ENCODE measurements at regions not wholly inside any gene's neighbourhood (a gene's known extent, or its start where the extent isn't known, plus 50 kb on each side); places are given as distances from the start of the nearest gene placed in this dataset.
"Not testable (repeated sequence)": the region's sequence is repeated elsewhere in the genome, so short reads cannot be mapped to it uniquely, and the experiment has no call there.

- H3K36me3 ChIP-seq, result no peaks in the 10 kb centered on the region
- peaks cover 8% of the 10 kb centered on the region for H3K27me3 ChIP-seq (ENCODE audit: insufficient read depth, low read depth, severe bottlenecking)
- no peaks in the 10 kb centered on the region for H3K9me3 ChIP-seq (ENCODE audit: severe bottlenecking)
- no peak overlapping the region for H3K27ac ChIP-seq
- H3K4me3 ChIP-seq (ENCODE audit: low read depth, low read length), result no peak overlapping the region
- TF ChIP-seq CTCF (IDR thresholded peaks at IDR 0.05; ENCODE audit: low read depth, low read length), result no peak
- DNase-seq, result no peak
These were observed 509.0 kb downstream of the KLHL13 start for GRCh38 chrX:117607561-117607960.

DNA sequence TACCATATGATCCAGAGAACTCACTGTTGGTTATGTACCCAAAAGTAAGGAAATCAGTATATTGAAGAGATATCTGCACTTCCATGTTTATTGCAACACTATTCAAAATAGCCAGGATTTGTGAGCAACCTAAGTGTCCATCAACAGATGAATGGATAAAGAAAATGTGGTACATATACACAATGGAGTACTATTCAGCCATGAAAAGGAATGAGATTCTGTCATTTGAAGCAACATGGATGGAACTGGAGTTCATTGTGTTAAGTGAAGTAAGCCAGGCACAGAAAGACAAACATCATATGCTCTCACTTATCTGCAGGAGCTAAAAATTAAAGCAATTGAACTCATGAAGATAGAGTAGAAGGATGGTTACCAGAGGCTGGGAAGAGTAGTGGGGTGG is 510.5 kb downstream of the KLHL13 start:
- not testable (repeated sequence) for H3K9me3 ChIP-seq (ENCODE audit: severe bottlenecking); H3K27ac ChIP-seq; H3K36me3 ChIP-seq; DNase-seq; H3K4me3 ChIP-seq (ENCODE audit: low read depth, low read length); H3K27me3 ChIP-seq (ENCODE audit: insufficient read depth, low read depth, severe bottlenecking)

DNA sequence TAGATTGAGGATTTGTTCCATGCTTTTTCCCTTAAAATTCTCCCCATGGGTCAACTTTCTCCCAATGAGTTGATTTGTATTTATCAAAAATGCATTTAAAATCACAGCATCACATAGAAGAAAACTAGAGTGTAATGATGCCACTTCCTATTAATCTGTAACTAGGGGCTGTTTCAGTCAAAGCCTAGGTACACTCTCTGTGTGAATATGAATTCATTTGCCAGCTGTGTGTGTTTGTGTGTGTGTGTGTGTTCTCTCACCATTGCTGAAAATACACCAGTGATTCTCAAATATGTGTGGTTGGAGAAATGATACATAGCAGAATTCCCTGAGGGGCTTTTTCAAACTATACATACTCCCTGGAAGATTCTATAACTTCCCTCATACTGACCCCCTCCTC is 546.5 kb downstream of the KLHL13 start:
- no peaks in the 10 kb centered on the region for H3K27me3 ChIP-seq (ENCODE audit: insufficient read depth, low read depth, severe bottlenecking)
- no peaks in the 10 kb centered on the region for H3K36me3 ChIP-seq
- H3K27ac ChIP-seq, result no peak overlapping the region
- no peak for DNase-seq
- TF ChIP-seq CTCF (IDR thresholded peaks at IDR 0.05; ENCODE audit: low read depth, low read length), result no peak
- H3K9me3 ChIP-seq (ENCODE audit: severe bottlenecking), result no peaks in the 10 kb centered on the region
- H3K4me3 ChIP-seq (ENCODE audit: low read depth, low read length), result no peak overlapping the region

GRCh38 chrX:117568238-117568637 is 548.4 kb downstream of the KLHL13 start:
- no peaks in the 10 kb centered on the region for H3K36me3 ChIP-seq
- no peak overlapping the region for H3K27ac ChIP-seq
- H3K4me3 ChIP-seq (ENCODE audit: low read depth, low read length), result no peak overlapping the region
- DNase-seq, result no peak
- no peaks in the 10 kb centered on the region for H3K27me3 ChIP-seq (ENCODE audit: insufficient read depth, low read depth, severe bottlenecking)
- H3K9me3 ChIP-seq (ENCODE audit: severe bottlenecking), result no peaks in the 10 kb centered on the region
- TF ChIP-seq CTCF (IDR thresholded peaks at IDR 0.05; ENCODE audit: low read depth, low read length), result no peak

GRCh38 chrX:117543885-117544284 is 572.7 kb downstream of the KLHL13 start:
- no peak for DNase-seq
- Histone ChIP-seq H3K27me3 (ENCODE audit: insufficient read depth, low read depth, severe bottlenecking) (peaks cover 17% of the 10 kb centered on the region), H3K36me3 (no peaks in the 10 kb centered on the region), H3K27ac (no peak overlapping the region), H3K9me3 (ENCODE audit: severe bottlenecking) (no peaks in the 10 kb centered on the region), H3K4me3 (ENCODE audit: low read depth, low read length) (no peak overlapping the region)
- TF ChIP-seq CTCF (IDR thresholded peaks at IDR 0.05; ENCODE audit: low read depth, low read length), result no peak

- DNase-seq, result no peak
- Histone ChIP-seq H3K4me3 (ENCODE audit: low read depth, low read length) (no peak overlapping the region), H3K36me3 (no peaks in the 10 kb centered on the region), H3K27ac (no peak overlapping the region), H3K27me3 (ENCODE audit: insufficient read depth, low read depth, severe bottlenecking) (peaks cover 14% of the 10 kb centered on the region), H3K9me3 (ENCODE audit: severe bottlenecking) (no peaks in the 10 kb centered on the region)
- no peak for TF ChIP-seq CTCF (IDR thresholded peaks at IDR 0.05; ENCODE audit: low read depth, low read length)
These were observed 577.6 kb downstream of the KLHL13 start for GRCh38 chrX:117539090-117539418.

Data from WERI-Rb-1 (cell line).